ENCODE measurements at regions not wholly inside any gene's neighbourhood (a gene's known extent, or its start where the extent isn't known, plus 50 kb on each side); places are given as distances from the start of the nearest gene placed in this dataset.

- DNase-seq (ENCODE audit: low read depth) = no peak
Observed at GRCh38 chr5:68538814-68539420, 323.4 kb downstream of the PIK3R1 start.

GRCh38 chr5:68540798-68541590 lies 325.4 kb downstream of the PIK3R1 start:
- DNase-seq (ENCODE audit: low read depth) = no peak

GRCh38 chr5:68542207-68542606 lies 326.7 kb downstream of the PIK3R1 start:
- no peak for DNase-seq (ENCODE audit: low read depth)

- DNase-seq (ENCODE audit: low read depth) = no peak
Observed at GRCh38 chr5:68543212-68543611, 327.7 kb downstream of the PIK3R1 start.

- no peak for DNase-seq (ENCODE audit: low read depth)
Observed at GRCh38 chr5:68544091-68544647, 328.6 kb downstream of the PIK3R1 start.

- DNase-seq (ENCODE audit: low read depth) = no peak
Observed at GRCh38 chr5:68544648-68545552, 329.3 kb downstream of the PIK3R1 start.

GRCh38 chr5:68545636-68546295 lies 330.2 kb downstream of the PIK3R1 start:
- DNase-seq (ENCODE audit: low read depth) = no peak

GRCh38 chr5:68547056-68547455 lies 331.5 kb downstream of the PIK3R1 start:
- DNase-seq (ENCODE audit: low read depth) = no peak

- DNase-seq (ENCODE audit: low read depth) = no peak
Observed at GRCh38 chr5:68547622-68548021, 332.1 kb downstream of the PIK3R1 start.

- DNase-seq (ENCODE audit: low read depth) = no peak
Observed at GRCh38 chr5:68548959-68549676, 333.6 kb downstream of the PIK3R1 start.

- DNase-seq (ENCODE audit: low read depth) = no peak
Observed at GRCh38 chr5:68550015-68550414, 334.5 kb downstream of the PIK3R1 start.

- no peak for DNase-seq (ENCODE audit: low read depth)
Observed at GRCh38 chr5:68551436-68551835, 335.9 kb downstream of the PIK3R1 start.

GRCh38 chr5:68554571-68555279 lies 339.2 kb downstream of the PIK3R1 start:
- DNase-seq (ENCODE audit: low read depth) = no peak

GRCh38 chr5:68555907-68556681 lies 340.5 kb downstream of the PIK3R1 start:
- no peak for DNase-seq (ENCODE audit: low read depth)

GRCh38 chr5:68557162-68557936 lies 341.8 kb downstream of the PIK3R1 start:
- DNase-seq (ENCODE audit: low read depth) = no peak

- no peak for DNase-seq (ENCODE audit: low read depth)
Observed at GRCh38 chr5:68562308-68562707, 346.8 kb downstream of the PIK3R1 start.

GRCh38 chr5:68565427-68565826 lies 349.9 kb downstream of the PIK3R1 start:
- DNase-seq (ENCODE audit: low read depth) = no peak

GRCh38 chr5:68576805-68577204 lies 361.2 kb downstream of the PIK3R1 start:
- no peak for DNase-seq (ENCODE audit: low read depth)

- no peak for DNase-seq (ENCODE audit: low read depth)
Observed at GRCh38 chr5:68582284-68582683, 366.7 kb downstream of the PIK3R1 start.

All from stimulated activated CD8-positive, alpha-beta memory T cell treated with anti-CD3 and anti-CD28 coated beads, Interleukin-12 subunit alpha, Interleukin-12 subunit beta, amount 100 ng/mL, for 4 hours (primary cell).